ENCODE measurements at regions not wholly inside any gene's neighbourhood (a gene's known extent, or its start where the extent isn't known, plus 50 kb on each side); places are given as distances from the start of the nearest gene placed in this dataset.

- TF ChIP-seq REST (IDR thresholded peaks at IDR 0.05; ENCODE audit: low read depth) (no peak), CTCF (IDR thresholded peaks at IDR 0.05 in 2 of 3, conservative IDR thresholded peaks at IDR 0.05 in 1 of 3; ENCODE audit: borderline replicate concordance in 1 of 3, insufficient read depth in 1 of 3, low read depth in 2 of 3, low read length in 2 of 3) (no peak), ZBTB33 (IDR thresholded peaks at IDR 0.05; ENCODE audit: extremely low read depth, insufficient replicate concordance, low read length) (no peak), POLR2AphosphoS5 (IDR thresholded peaks at IDR 0.05; ENCODE audit: low read depth, low read length) (no peak), POLR2A (IDR thresholded peaks at IDR 0.05; ENCODE audit: borderline replicate concordance, extremely low read depth, insufficient read depth, insufficient read length) (no peak), SP1 (IDR thresholded peaks at IDR 0.05; ENCODE audit: low read depth) (no peak), YY1 (IDR thresholded peaks at IDR 0.05; ENCODE audit: extremely low read depth, insufficient replicate concordance, low read depth, low read length) (no peak), EZH2 (IDR thresholded peaks at IDR 0.05) (no peak), CEBPB (IDR thresholded peaks at IDR 0.05; ENCODE audit: low read depth) (no peak), RAD21 (IDR thresholded peaks at IDR 0.05; ENCODE audit: low read depth) (no peak), SIN3A (IDR thresholded peaks at IDR 0.05; ENCODE audit: low read depth) (no peak), MAX (IDR thresholded peaks at IDR 0.05) (no peak)
These were observed 382.3 kb downstream of the IRX2 start for GRCh38 chr5:2369178-2369577.

Data from HCT116 (cell line).